ENCODE measurements at regions not wholly inside any gene's neighbourhood (a gene's known extent, or its start where the extent isn't known, plus 50 kb on each side); places are given as distances from the start of the nearest gene placed in this dataset.

- DNase-seq = no peak
Observed at GRCh38 chr12:39240587-39240986, 202.3 kb downstream of the KIF21A start.

GRCh38 chr12:39239490-39240486 is 203.1 kb downstream of the KIF21A start:
- DNase-seq = no peak

GRCh38 chr12:39237004-39237403 is 205.9 kb downstream of the KIF21A start:
- no peak for DNase-seq

DNA sequence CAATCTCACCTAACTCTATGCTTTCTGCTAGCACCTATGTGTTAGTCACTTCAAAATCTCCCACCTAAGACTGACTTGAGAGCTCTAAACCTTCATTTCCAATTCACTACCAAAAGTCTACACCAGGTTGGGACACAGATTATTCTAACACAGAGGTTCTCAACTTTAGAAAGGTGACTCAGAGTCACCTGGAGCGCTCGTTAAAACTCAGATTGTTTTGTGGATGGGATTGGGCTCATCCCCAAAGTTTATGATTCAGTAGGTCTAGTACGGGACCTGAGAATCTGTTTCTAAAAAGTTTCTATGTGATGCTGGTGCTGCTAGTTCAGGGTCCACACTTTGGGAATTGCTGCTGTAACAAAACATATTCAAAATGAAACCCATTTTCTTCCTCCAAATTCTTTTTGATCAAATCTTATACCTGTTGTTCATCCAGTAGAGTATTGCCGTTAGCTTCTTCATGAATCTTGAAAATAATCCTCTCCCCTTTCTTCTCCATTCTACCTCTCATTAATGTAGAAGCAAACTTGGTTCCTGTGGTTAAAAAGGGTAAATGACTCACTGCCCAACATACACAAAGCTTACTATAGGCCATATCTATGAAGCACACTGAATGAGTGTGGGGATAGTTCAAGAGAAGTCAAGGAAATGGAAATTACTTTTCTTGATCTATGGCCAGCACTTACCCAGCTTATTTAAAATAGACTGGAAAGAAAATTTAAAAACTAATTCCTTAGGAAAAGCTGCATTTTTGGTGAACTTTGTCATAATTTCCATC is 206.7 kb downstream of the KIF21A start:
- DNase-seq = no peak

DNA sequence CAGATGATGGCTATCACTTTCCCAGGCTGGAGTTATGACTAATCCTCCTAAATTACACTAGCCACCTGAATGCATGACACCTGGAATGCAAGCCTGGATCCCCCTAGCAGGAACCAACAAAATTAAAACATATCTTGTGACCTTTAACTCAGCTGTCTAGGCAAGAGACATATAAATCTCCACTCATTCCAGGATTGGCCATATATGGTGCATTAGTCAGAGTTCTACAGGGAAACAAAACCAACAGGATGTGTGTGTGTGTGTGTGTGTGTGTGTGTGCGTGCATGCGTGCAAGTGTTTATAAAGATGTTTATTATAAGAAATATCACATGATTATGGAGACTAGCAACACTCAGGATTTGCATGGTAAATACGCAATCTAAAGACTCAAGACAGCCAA is 212.8 kb downstream of the KIF21A start:
- no peak for DNase-seq

DNA sequence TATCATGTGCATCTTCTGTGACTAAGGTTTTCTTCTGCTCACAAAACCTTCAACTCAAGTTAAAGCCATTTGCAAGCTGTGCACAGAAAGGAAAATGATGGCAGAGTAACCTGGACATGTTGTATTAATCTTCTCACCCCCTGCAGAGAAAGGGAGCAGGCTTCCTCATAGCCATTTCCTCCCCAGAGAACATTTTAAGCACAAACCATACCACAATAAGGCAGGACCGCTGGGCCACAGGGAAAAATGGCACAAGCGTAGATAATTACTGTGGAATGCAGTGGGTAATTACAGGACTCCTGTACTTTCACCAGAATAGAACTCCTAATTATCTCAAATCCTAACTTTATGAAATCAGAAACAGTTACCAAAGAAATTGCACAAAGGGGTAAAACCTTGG is 215.7 kb downstream of the KIF21A start:
- DNase-seq = no peak

- DNase-seq = no peak
Observed at GRCh38 chr12:39224971-39225370, 217.9 kb downstream of the KIF21A start.

DNA sequence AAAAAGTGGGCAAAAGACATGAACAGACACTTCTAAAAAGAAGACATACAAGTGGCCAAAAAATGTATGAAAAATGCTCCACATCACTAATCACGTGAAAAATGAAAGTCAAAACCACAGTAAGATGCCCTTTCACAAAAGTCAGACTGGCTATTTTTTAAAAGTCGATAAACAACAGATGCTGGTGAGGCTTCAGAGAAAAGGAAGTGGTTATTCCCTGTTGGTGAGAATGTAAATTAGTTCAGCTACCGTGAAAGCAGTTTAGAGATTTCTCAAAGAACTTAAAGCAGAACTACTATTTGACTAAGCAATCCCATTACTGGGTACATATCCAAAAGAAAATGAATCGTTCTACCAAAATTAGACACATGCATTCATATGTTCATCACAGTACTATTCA is 237.0 kb downstream of the KIF21A start:
- DNase-seq = no peak

DNA sequence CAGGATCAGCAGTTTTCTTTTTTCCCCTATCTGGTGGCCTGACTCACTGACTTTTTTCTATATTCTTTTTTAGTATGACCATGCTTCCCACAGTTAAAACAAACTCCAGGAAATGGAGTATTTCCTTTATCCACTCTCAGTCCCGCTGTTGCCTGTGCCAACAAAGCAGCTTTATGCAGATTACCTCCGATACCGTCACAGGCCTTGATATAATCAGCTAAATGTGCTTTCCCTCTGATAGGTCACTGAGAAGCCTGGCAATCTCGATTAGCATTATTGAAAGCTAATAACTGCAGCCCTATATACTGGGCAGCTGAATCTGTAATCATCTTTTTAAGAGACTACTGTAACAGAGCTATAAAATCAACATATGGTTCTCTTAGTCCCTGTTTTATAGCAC is 243.6 kb downstream of the KIF21A start:
- DNase-seq = no peak

DNA sequence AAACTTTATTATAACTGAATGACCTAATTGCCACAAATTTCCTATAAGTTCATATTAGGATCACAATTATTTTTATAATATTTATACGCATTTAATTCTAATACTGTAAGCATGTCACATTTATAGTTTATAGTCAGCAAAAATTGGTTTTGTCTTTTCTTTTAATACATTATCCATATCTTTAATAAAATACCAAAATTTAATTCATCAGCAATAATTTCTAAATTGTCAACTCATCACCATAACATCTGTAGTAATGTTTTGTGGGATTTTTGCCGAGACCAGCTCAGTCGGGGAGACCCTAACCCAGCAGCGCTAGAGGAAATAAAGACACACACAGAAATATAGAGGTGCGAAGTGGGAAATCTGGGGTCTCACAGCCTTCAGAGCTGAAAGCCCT is 254.2 kb downstream of the KIF21A start:
- DNase-seq = no peak

- DNase-seq = no peak
Observed at GRCh38 chr12:39186744-39187143, 256.2 kb downstream of the KIF21A start.

GRCh38 chr12:39178837-39179236 is 264.1 kb downstream of the KIF21A start:
- DNase-seq = no peak

GRCh38 chr12:39176356-39176755 is 266.6 kb downstream of the KIF21A start:
- no peak for DNase-seq

DNA sequence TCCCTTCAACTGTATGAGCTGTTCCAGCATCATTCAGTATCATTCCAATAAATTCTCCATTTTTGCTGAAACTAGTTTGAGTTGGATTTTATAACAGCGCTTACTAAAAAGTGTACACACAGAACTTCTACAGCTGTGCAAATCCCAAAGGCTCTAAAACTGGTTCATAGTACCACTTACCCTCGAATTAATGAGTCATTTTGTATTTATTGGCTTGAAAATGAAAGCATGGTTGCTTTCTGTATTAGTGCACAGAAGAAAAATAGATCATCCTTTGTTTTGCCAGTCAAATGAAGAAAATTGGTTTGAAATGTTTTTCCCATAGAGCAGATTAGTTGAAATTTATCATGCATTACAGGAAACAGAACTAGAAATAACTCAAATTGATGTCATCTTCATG is 268.3 kb upstream of the CPNE8 start:
- no peak for DNase-seq

GRCh38 chr12:39165338-39165737 is 259.9 kb upstream of the CPNE8 start:
- no peak for DNase-seq

DNA sequence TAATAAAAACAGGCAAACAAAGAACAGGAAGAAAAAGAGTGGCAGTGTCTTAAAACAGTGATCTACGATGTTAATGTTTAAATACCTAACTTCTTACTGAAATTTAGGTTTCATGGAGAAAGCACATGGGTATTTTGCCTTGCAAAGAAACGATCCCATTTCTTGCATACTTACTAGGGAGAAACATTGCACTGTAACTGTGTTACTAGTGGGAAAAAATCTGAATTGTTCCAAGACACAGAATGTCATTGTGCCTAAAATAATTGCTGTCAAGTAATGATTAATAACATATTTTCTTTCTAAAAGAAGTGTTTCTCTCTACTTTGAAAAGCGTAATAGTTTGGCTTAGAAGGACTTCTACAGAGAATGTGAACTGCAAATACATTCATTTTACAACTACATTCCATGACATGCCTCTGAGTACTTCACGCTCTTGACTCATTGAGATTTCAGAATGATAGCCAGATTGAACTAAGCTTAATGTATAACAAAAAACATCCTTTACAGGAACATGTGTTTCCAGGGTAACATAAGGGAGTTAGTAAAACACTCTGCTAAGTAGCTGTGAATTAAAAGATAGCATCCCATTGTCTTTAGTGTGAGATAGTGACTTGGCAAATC is 256.2 kb upstream of the CPNE8 start:
- DNase-seq = no peak

- no peak for DNase-seq
Observed at GRCh38 chr12:39157696-39158342, 252.4 kb upstream of the CPNE8 start.

DNA sequence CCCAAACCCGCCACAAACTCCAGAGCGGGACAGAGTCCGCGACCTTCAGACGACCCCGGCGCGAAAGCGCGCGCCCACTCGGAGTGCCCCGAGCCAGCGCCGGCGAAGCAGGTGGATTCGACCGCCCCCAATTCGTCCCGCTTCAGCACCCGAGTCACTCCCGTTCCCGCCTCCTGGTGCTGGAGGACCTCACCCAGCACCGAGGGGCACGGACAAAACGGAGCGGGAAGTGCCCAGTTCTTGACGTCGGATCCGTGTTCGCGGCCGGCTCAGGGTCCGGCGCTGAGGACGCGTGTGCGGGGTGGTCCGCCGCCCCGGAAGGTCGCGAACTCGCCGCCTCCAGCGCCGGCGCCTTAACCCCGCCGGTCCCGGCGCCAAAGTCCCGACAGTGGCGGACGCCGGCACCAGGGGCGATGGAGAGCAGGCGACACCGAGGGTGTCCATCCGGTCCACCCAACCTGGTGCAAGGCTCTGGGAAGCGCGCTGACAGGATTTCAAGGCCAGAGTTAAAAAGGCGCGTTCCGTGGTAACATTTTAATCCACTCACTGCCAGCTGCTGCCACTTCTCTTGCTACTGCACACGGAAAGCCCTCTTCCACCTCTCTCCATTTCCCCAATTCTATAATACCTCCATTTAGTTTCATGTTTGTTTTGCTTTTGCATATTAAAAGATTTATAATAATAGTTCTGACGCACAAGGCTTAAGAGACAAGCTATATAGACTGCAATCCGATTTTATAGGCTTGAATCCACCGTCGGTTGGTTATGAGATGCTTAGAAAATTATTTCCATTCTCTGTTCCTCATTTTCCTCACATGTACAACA is 240.0 kb upstream of the CPNE8 start:
- no peak for DNase-seq

GRCh38 chr12:39144613-39145061 is 239.2 kb upstream of the CPNE8 start:
- no peak for DNase-seq

GRCh38 chr12:39138268-39138667 is 232.9 kb upstream of the CPNE8 start:
- DNase-seq = no peak

GRCh38 chr12:39127401-39127800 is 222.0 kb upstream of the CPNE8 start:
- no peak for DNase-seq

GRCh38 chr12:39125566-39125965 is 220.2 kb upstream of the CPNE8 start:
- DNase-seq = no peak
